GM12892 (cell line): ENCODE measurements at regions not wholly inside any gene's neighbourhood (a gene's known extent, or its start where the extent isn't known, plus 50 kb on each side); places are given as distances from the start of the nearest gene placed in this dataset.

Experiments used
- POLR2A ChIP-seq: IDR thresholded peaks from 2 replicates; pipeline ENCODE4 v1.6.1; 2011; ENCODE audit warnings: low read depth, low read length, control low read depth
- TAF1 ChIP-seq: IDR thresholded peaks from 2 replicates; pipeline ENCODE4 v1.6.1; 2011; ENCODE audit warnings: low read depth, mild to moderate bottlenecking, control low read depth, low read length, borderline replicate concordance

DNA sequence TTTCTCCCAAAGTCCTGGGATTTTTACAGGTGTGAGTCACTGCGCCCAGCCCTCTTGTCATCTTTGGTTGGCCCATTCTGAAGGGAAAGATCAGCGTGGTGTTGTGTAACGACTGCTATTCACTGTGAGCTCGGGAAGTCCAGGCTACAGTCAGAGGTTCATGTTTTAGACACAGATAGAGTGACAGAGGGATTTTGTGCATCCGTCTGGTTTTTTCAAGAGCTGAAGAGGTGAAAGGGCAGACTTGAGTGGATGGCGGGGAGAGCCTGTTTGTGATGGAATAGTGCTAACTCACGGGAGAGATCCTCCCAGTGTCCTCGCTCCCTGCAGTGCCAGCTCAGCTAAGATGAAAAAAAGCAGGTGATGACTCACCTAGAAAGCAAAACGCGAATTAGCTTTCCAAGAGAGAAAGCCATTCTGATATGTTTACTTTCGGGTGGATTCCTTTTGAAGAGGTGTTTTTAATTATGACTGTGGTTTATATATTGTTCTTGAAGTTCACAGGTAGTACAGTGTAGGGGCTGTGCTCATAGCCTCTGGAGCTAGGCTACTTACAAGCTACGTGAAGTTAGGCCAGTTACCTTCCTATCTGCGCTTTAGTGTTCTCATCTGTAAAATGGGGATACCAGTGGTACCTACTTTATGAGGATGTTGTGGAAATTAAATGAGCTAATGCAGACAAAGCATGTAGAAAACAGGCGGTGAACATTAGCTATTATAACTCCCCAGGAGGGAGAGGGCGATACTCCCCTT is 67.2 kb downstream of the C11orf91 start:
- TF ChIP-seq TAF1 = no peak
- TF ChIP-seq POLR2A = no peak
